HS-27A (cell line): ENCODE measurements at regions not wholly inside any gene's neighbourhood (a gene's known extent, or its start where the extent isn't known, plus 50 kb on each side); places are given as distances from the start of the nearest gene placed in this dataset.
A peak's percentile ranks its signal among the peaks of the same experiment; 100 is the strongest.
"Not testable (repeated sequence)": the region's sequence is repeated elsewhere in the genome, so short reads cannot be mapped to it uniquely, and the experiment has no call there.

ENCODE experiments used
- DNase-seq: peaks from one replicate; pipeline ENCODE4 v3.0.0-alpha.2; 2012; ENCODE audit warnings: low read depth, missing footprints

DNA sequence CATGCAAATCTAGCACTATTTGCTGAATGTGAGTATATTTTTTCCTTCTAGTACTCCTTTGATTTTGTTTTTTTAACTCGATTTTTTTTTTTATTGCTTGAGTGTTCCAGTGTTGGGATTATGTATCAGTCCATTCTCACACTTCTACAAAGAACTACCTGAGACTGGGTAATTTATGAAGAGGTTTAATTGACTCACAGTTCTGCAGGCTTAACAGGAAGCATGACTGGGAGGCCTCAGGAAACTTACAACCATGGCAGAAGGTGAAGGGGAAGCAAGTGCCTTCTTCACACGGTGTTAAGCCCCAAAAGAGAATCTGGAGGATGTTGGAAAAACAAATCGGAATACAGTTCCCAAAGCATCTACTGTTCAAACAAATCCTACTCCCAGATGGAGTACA is 69.1 kb downstream of the ZNF518B start:
- not testable (repeated sequence) for DNase-seq

DNA sequence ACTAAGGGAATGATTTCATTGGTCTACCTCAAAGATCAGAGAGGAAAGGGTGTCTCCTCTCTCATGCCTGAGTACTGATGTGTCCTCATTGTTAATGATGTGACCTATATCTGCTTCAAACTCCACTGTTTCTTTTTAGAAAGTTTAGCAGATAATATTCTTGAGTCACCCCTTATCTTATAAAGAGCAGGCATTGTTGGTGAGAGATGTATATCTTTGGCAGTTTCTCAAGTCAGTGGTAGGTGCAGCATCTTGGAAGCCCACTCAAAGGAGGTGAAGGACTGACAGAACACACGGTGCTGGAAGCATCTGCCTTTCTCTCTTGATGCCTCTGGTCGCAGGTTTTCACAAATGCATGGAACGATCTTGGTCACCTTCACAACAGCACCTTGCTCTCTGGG is 71.2 kb downstream of the ZNF518B start:
- DNase-seq, result no peak

GRCh38 chr4:10384974-10385373 is 72.3 kb downstream of the ZNF518B start:
- DNase-seq, result no peak

- no peak for DNase-seq
Measured at GRCh38 chr4:10383417-10383816, 73.8 kb downstream of the ZNF518B start.

- DNase-seq, result not testable (repeated sequence)
Measured at GRCh38 chr4:10382171-10382570, 75.1 kb downstream of the ZNF518B start.

DNA sequence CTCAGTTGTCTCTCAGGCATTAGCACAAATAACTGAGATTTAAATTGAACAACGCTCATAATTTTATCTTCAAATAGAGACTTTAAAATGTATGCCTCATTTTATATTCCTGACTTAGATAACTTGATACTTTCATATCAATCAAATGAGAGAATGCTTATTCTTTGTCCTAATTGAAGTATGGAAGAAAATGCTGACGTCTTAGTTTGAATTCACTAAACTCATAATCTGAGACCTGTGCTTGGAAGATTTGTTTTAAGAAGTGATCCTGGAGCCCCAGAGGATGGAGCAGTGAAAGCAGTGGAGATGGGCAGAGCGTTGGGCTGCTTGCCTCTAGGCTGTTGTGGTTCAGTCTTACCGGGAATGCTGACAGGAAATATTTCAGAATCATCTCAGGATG is 76.1 kb downstream of the ZNF518B start:
- DNase-seq, result no peak

DNA sequence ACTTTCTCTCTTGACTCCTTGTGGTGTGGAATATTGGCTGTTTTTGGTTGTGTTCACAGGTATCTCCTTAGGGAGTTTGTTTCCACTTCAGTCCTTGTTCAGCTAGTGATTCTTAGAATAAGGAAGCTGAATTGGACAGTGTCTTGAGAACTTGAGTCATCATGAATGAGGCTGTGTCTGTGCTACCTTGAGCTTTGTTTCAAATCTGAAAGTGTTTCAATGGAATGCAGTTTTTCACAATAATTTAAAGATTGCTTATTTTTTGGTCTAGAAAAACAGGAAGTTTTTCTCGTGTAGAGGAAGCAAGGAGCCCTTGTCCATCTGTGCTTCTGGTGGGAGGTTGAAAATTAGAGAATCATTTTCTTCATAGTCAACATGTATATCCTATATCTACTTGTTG is 76.5 kb downstream of the ZNF518B start:
- no peak for DNase-seq

DNA sequence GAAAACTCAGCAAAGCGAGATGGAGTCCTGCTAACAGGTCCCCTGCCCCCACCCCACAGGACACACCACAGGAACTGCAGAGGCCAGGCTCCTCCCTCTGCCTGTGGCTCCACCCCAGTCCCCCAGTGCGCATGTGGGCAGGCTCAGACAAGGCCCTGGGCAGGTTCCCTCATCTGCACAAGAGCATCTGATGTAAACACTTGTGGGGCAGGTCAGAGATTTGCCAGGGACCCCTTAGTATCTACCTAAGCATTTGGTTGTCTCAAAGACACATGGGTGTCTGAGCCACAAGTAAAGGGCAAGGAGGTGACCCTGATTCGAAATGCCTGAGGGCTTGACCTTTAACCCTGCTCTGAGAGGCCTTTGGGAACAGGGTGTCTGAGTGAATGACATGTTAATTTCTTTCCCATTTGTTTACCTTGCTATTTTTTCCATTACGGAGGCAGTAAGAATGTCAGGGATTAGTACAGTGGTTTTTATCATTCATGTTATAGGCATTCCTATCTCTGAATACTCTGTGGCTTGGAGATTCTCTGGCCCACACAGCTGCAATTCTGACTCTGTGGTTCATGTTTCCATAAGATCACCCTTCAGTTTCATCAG is 85.3 kb downstream of the ZNF518B start:
- DNase-seq, result peak; percentile 34

- DNase-seq, result no peak
Measured at GRCh38 chr4:10371121-10371520, 86.1 kb downstream of the ZNF518B start.

- DNase-seq, result no peak
Measured at GRCh38 chr4:10369517-10369916, 87.7 kb downstream of the ZNF518B start.

DNA sequence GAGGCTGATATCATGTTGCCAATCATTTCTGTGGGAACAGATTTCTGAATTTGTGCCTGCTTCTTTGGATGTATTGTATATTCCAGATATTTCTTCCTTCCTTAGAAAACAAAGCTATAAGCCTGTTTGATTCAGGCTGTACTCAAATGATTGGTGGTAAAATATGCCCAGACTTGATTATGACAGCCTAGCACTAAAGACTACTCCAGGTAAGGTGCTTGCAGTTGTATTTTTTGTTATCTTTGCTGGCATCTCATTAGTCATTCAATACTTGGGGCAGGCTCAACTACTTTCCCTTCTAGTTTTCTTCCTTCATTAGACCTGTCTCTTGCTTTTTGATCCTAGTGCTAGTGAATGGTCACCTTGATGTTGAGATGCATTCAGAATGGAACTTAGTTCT is 90.6 kb downstream of the ZNF518B start:
- DNase-seq, result no peak

- no peak for DNase-seq
Measured at GRCh38 chr4:10364194-10364593, 93.0 kb downstream of the ZNF518B start.

DNA sequence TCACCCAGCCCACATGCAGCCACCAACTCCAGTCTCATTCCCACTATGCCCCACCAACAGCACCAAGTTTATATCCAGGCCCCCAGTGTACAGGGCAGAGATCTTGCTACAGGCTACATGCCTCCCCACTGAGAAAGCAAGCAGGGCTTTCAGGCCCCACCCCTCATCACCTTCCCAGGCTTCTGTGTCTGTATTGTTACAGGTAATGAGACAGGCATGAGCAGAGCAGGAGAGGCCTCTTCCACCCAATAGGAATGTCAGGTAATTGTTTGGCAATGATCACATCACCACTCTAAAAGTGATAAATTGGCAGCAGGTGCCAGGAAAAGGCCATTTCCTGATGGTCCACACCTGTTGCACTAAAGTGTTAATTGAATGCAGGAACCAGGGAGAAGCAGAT is 102.5 kb downstream of the ZNF518B start:
- DNase-seq, result no peak

DNA sequence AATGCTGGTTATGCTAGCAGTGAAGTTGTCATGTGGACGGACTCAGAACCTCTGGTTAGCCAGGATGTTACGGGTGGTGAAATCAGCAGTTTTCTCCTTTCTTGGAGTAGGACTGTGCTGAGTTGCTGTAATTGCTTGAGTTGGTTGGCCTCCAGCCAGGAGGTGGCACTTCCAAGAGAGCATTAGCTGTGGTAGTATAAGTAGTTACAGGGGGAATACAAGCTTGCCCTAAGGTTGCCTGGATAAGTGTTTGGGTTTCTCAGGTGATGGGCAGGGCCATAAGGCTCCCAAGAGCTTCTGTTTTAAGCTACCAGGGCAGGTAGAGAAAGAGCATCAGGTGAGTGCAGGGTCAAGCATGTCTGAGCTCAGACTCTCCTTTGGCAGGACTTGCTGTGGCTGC is 103.0 kb downstream of the ZNF518B start:
- no peak for DNase-seq

GRCh38 chr4:10353110-10353509 is 104.1 kb downstream of the ZNF518B start:
- no peak for DNase-seq

DNA sequence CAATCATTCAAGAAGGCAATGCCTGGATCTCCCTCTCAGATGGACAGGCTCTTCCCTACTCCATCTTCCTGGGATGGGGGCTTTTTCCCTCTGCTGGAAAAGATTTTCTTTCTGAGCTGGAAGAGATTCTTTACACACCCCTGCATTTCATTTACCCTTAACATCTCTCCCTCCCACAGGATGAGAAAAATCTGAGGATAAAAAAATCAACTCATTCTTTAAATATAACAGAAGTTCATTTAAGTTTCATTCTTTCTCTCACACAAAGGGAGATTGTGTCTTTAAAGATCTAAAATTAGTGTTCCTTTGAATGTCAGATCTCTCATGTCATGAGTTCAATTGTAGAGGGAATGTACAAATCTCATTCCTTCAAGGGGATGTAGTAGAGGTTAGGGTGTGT is 109.0 kb downstream of the ZNF518B start:
- DNase-seq, result no peak

DNA sequence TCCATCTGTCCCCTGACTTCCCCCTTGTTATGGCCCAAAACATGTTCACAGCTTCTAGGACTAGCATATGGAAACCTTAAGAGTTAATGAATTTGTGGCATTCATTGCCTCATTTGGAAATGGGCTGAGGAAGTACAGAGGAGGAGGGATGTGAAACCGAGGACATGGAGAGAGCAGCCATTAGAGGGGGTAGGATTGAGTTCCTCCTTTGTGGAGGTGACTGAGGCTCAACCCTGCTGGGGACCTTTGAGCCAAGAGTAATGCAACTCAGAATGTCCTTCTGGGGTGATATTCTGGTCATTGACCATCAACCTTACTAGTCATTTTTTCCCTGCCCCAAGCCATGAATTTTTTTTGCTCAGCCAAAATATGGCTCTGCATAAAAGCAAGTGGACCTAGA is 109.4 kb downstream of the ZNF518B start:
- DNase-seq, result no peak

GRCh38 chr4:10347281-10347795 is 109.9 kb downstream of the ZNF518B start:
- DNase-seq, result no peak

GRCh38 chr4:10346023-10346422 is 111.2 kb downstream of the ZNF518B start:
- DNase-seq, result no peak

- no peak for DNase-seq
Measured at GRCh38 chr4:10345381-10345784, 111.8 kb downstream of the ZNF518B start.

DNA sequence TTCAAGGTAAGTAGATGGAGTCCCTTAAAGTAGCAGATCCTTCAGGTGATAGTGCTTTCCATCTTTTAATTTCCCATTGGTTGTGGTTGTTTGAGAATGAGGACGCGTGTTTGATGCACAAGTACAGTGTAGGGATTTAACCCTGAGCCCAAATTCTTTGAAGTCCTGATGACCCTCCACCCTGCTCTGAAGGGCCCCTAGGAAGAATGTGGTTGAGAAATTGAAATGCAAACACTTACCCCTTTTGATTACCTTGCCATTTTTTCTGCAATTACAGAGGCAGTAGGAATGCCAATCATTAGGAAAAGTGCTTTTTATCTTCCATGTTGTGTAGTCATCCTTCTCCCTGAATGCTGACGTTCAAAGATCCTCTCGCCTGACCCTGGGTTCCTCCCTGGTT is 112.4 kb downstream of the ZNF518B start:
- no peak for DNase-seq

GRCh38 chr4:10343656-10344055 is 113.6 kb downstream of the ZNF518B start:
- no peak for DNase-seq

DNA sequence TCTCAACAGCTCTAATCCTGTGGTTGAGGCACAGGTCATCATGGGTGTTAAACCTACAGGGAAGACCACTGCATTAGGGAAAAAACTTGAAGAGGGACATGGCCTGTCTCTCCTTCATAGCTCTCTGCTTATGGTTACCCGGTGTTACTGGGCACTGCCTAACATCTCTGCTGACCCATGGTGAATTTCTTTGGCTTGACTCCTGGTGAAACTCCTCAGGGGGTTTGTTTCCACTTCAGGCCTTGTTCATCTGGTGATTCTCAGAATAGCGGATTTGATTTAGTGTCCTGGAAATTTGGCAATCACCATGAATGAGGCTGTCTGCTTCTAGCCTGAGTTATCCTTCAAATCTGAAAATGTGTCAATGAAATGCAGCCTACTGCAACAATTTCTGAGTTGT is 114.4 kb downstream of the ZNF518B start:
- no peak for DNase-seq

GRCh38 chr4:10336471-10336870 is 120.8 kb downstream of the ZNF518B start:
- DNase-seq, result no peak

DNA sequence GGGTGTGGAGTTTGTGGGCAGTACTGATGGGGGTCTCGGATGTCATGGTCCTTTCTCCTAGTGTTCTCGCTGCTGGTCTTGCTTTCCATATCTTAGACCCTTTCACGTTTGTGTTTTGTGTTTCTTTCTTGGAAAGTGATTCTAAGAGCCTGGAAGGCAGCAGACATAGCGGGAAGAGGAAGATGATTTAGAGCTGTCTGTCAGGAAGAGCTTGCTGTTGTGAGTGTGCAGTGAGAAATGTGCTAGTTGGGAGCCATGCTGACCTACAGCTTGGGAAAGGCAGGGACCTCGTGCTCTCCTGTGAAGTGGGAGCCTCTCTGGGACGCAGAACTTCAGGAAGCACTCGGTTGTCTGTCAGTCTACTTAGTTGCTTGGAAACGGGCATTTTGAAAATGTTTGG is 122.2 kb downstream of the ZNF518B start:
- DNase-seq, result no peak
